ENCODE measurements at regions not wholly inside any gene's neighbourhood (a gene's known extent, or its start where the extent isn't known, plus 50 kb on each side); places are given as distances from the start of the nearest gene placed in this dataset.

DNA sequence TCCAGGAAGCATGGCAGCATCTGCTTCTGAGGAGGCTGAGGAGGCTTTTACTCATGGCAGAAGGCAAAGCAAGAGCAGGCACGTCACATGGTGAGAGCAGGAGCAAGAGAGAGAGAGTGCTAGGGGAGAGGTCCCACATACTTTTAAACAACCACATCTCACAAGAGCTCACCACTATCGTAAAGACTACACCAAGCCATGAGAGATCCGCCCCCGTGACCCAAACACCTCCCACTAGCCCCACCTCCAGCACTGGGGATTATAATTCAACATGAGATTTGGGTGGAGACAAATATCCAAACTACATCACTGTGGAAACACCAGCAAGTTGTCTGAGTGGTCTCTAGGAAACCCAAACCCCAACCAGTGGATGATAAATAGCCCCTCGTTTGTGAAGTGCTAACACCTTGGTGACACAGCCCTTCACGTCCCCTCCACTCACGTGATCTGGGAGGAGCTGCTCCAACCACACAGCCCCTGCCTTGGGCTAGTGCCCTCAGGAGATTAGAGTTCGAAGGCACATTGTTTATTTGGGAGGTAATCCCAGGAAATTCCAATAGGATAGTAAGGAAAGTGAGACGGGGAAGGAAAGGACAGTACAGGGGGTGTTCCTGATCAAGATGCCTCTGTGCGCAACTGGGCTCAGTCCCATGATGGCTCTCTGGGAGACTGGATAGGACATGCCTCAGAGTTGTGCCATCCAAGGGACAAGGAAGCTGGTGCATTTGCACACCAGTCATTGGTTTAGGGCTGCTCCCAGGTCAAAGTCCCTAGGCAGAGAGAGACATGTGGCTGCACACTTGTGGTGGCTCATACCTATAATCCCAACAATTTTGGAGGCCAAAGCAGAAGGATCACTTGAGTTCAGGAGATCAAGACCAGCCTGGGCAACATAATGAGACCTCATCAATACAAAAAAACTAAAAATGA, 80.6 kb upstream of the CTNNB1 start:
- Histone ChIP-seq H3K9me3 (ENCODE audit: severe bottlenecking) (no peaks in the 10 kb centered on the region), H3K27ac (no peak overlapping the region), H3K36me3 (no peaks in the 10 kb centered on the region), H3K27me3 (ENCODE audit: insufficient read depth, low read depth, severe bottlenecking) (no peaks in the 10 kb centered on the region), H3K4me3 (ENCODE audit: low read depth, low read length) (no peak overlapping the region)
- DNase-seq = no peak
- TF ChIP-seq, protein P1, sequence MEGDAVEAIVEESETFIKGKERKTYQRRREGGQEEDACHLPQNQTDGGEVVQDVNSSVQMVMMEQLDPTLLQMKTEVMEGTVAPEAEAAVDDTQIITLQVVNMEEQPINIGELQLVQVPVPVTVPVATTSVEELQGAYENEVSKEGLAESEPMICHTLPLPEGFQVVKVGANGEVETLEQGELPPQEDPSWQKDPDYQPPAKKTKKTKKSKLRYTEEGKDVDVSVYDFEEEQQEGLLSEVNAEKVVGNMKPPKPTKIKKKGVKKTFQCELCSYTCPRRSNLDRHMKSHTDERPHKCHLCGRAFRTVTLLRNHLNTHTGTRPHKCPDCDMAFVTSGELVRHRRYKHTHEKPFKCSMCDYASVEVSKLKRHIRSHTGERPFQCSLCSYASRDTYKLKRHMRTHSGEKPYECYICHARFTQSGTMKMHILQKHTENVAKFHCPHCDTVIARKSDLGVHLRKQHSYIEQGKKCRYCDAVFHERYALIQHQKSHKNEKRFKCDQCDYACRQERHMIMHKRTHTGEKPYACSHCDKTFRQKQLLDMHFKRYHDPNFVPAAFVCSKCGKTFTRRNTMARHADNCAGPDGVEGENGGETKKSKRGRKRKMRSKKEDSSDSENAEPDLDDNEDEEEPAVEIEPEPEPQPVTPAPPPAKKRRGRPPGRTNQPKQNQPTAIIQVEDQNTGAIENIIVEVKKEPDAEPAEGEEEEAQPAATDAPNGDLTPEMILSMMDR (IDR thresholded peaks at IDR 0.05; ENCODE audit: low read depth, low read length) = no peak

DNA sequence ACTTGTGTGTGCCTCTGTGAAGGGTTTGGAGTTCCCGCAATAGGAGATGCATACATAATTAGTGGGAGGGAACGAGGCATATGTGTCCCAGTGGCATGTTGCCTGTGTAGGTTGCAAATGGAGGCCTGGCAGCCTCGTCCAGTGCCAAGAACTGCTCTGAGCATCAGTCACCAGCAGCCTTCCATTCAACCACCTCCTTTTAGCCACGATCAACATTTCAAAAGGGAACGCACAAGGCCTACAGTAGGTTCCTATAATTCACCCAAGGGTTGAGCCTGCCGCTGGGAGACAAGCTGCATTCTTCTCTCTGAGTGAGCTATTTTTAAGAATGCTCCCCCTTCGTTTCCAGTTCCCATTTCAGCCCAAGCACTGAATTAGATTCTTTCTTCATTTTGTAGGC, 78.8 kb upstream of the CTNNB1 start:
- TF ChIP-seq, protein P1 (IDR thresholded peaks at IDR 0.05; ENCODE audit: low read depth, low read length) = no peak
- H3K36me3 ChIP-seq = no peaks in the 10 kb centered on the region
- no peak overlapping the region for H3K27ac ChIP-seq
- H3K4me3 ChIP-seq (ENCODE audit: low read depth, low read length) = no peak overlapping the region
- H3K9me3 ChIP-seq (ENCODE audit: severe bottlenecking) = no peaks in the 10 kb centered on the region
- no peaks in the 10 kb centered on the region for H3K27me3 ChIP-seq (ENCODE audit: insufficient read depth, low read depth, severe bottlenecking)
- DNase-seq = no peak

DNA sequence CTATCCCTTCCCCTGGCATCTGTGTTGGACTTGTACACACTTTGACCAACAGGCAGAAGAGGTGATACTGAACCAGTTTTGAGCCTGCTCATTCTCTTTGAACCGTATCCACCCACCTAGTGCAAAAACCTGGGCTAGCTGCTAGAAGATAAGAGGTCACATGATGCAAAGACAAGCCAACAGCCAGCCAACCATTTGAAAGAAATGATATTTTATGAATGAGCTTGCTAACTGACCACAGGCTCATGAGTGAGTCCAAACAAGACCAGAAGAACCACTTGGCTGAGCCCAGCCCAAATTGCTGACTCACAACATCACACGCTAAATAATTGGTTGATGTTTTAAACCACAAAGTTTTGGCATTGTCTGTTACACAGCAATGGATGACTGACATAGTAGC, 74.0 kb upstream of the CTNNB1 start:
- Histone ChIP-seq H3K36me3 (no peaks in the 10 kb centered on the region), H3K9me3 (ENCODE audit: severe bottlenecking) (peaks cover 6% of the 10 kb centered on the region), H3K27ac (no peak overlapping the region), H3K4me3 (ENCODE audit: low read depth, low read length) (no peak overlapping the region), H3K27me3 (ENCODE audit: insufficient read depth, low read depth, severe bottlenecking) (no peaks in the 10 kb centered on the region)
- TF ChIP-seq, protein P1 (IDR thresholded peaks at IDR 0.05; ENCODE audit: low read depth, low read length) = no peak
- no peak for DNase-seq

DNA sequence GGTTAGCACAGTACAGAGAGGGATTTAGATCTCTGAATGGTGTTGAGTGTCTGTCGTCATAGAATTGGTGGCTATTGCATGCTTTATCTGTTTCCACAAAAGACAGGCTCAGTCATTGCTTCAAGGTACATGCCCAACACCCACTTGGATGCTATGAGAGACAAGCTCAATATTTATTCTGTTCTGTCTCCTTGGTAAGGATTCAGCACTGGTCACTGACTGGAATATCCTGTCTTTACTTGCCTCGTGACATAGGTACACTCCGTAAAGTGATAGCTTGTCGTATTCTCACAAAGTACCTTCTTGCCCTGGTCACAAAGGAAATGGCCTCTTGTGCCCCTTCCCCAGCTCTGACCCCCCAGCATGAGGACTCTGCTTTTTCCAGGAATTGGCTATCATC, 72.8 kb upstream of the CTNNB1 start:
- H3K27me3 ChIP-seq (ENCODE audit: insufficient read depth, low read depth, severe bottlenecking) = no peaks in the 10 kb centered on the region
- DNase-seq = no peak
- H3K4me3 ChIP-seq (ENCODE audit: low read depth, low read length) = no peak overlapping the region
- TF ChIP-seq, protein P1 (IDR thresholded peaks at IDR 0.05; ENCODE audit: low read depth, low read length) = no peak
- no peak overlapping the region for H3K27ac ChIP-seq
- no peaks in the 10 kb centered on the region for H3K36me3 ChIP-seq
- peaks cover 6% of the 10 kb centered on the region for H3K9me3 ChIP-seq (ENCODE audit: severe bottlenecking)

DNA sequence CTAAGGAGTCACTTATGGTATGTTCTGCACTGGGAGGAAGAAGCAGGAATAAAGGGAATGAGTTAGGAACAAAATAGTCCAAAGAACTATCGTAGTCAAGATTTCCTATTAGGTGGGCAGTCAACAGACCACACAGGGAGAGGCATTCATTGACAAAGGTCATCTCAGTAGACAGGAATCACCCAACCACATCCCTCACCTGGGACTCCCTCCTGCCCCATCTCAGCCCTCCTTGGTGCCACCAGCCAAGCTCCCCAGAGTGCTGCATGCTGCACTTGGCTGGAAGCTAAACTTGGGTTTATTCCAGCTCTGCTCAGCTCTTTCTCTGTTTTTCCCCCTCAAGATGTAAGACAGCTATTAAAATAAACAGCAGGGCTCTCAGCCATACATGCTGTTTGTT, 72.3 kb upstream of the CTNNB1 start:
- TF ChIP-seq, protein P1 (IDR thresholded peaks at IDR 0.05; ENCODE audit: low read depth, low read length) = no peak
- Histone ChIP-seq H3K27ac (no peak overlapping the region), H3K27me3 (ENCODE audit: insufficient read depth, low read depth, severe bottlenecking) (no peaks in the 10 kb centered on the region), H3K4me3 (ENCODE audit: low read depth, low read length) (no peak overlapping the region), H3K36me3 (no peaks in the 10 kb centered on the region), H3K9me3 (ENCODE audit: severe bottlenecking) (peaks cover 6% of the 10 kb centered on the region)
- no peak for DNase-seq
